COLO668 (cell line): ENCODE measurements at regions not wholly inside any gene's neighbourhood (a gene's known extent, or its start where the extent isn't known, plus 50 kb on each side); places are given as distances from the start of the nearest gene placed in this dataset.
"Not testable (repeated sequence)": the region's sequence is repeated elsewhere in the genome, so short reads cannot be mapped to it uniquely, and the experiment has no call there.

Source experiments
- DNase-seq: peaks from one replicate; lab custom pipeline; 2025; ENCODE audit not compliant: unreplicated experiment; lab: John Stamatoyannopoulos, UW

DNA sequence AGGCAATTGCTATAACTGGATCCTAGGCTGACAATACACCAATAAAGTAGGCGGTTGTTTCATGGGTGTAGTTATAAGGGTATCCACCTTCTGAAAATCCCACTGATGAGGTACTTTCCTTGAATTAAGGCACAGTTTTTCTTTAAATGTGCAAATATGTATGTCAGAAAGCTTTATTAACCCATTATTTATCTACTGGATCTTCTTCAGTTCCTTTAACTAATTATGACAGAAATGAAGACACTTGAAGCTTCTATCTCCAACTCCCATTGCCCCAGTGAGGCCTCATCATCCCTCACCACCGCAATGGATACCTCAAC, 159.6 kb upstream of the KLF3 start:
- DNase-seq: no peak

DNA sequence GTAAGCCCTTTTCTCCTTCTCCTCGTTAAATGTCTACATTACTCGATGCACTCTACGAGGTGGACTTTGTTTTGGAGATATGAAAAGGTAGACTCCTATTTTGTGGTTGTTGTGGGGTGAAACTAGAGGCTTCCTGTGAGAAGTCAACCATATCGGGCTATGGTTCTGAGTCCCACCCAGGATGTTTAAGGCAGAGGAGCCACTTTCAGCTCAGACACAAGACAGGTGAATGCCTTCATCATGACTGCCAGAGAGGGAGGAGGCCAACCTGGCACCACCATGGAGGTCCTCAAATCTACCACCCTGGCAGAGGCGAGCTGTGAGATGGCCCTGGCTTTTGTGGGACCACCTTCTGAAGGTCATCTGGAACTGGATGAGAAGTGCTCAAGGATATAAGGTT, 154.4 kb upstream of the KLF3 start:
- DNase-seq: no peak

DNA sequence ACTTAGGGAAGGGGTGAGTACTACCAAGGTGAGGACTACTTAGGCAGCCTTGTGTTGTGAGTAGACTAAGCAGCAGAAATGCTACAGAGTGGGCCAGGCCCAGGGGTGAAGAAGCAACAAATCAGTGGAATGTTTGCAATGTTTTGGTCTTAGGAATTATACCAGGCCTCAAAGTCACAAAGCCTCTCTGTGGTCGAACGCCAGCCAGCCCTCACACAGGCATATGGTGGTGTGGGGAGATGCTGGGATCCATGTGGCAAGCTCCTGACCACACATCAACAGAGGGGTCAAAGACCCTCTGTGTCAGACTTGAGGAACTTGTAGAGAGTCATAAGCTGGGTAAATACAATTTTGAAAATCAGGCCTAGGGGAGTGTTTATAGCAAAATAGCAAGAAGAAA, 153.8 kb upstream of the KLF3 start:
- DNase-seq: no peak

DNA sequence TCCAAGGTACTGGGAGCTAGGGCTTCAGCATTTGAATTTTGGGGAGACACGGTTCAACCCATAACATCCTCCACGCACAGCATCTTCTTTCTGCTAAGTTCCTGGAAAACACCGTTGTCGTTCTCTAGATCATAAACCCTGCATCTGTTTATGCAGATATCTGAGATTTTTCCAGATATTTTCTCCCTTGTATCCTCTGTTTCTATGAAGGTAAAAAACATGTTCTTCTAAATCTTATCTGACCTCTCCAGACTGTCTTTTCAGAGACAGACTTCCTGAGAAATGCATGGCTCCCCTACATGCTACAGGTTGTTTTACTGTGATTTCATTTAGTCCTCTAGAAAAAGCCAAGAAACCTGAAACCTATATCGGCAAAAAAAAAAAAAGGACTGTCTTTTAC, 152.3 kb upstream of the KLF3 start:
- no peak for DNase-seq

DNA sequence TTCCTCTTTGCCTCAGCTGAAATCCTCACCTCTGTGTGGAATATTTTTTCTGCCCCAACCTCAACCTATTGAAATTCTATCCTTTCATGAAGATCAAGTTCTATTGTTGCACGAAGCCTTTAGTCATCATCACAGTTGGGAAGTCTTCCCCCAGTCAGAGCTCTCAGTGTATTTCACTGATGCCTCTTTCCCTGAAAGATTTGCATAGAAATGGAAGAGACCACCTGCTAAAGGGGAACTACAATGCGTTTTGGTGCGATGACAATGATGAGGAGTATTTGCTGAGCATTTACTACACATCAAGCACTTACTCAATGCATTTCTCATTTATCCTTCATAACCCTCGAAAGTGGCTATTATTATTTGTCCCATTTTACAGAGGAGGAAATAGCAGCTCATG, 151.2 kb upstream of the KLF3 start:
- no peak for DNase-seq

DNA sequence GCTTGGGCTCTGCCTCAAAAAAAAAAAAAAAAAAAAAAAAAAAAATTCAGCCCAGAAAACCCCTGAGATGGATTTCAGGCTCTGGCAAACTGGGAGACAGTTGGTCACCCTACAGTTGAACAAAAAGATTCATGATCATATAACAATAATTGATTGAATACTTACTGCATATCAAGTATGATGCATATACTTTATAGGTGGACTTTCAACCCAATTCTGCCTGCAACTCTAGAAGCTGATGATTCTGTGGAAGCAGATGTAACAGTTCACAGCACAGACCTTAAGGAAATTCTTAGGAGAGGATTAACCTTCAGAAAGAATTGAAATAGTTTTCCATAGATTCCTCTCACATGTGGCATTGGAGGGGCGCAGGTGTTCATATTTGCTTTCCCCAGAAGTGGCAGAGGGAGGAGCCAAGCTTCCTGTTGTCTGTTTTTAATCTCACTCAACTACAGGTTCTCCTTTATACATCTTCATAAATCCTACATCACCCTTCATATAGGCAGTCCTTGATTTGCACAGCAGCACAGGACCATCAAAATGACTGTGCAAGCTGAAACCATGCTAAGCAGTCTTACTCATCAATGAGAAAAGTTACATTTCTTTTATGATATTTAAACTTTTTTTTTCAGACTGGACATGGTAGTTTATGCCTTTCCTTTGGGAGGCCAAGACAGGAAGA, 149.4 kb upstream of the KLF3 start:
- DNase-seq: peak; percentile 41

DNA sequence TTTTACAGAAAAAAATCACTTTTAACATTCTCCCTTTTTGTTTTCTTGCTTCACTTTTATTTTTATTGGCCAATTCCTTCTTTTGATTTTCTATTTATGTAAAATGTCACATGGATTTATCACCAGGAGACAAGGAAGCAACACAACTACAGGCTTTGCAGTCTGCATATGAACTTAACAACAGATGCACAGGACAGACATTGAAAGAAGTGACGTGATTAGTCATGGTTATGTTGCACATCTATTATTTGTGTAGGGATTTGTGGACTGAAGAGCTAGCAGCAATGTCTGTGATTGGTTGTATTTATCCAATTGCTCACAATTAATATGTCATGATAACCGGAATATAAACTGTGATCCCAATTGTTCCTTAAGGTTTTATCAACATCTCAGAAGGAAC, 147.8 kb upstream of the KLF3 start:
- DNase-seq: no peak

DNA sequence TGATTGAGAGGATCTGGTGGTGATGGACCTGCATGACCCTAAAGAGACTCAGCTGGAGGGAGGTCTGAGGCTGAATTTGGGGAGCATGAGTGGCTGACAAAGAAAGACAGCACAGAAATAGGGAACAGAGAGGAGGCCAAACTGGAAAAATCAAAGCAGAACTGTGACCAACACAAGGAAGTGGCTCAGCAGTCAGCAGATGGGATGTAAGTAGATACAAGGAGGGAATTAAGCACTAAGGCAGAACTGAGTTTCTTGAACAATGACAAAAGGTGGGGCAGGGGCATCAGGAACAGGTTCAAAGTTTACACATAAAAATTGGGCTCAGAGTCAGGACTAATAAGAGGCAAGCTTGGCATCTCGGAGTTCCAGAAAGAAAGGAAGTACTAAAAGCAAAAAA, 144.3 kb upstream of the KLF3 start:
- no peak for DNase-seq

DNA sequence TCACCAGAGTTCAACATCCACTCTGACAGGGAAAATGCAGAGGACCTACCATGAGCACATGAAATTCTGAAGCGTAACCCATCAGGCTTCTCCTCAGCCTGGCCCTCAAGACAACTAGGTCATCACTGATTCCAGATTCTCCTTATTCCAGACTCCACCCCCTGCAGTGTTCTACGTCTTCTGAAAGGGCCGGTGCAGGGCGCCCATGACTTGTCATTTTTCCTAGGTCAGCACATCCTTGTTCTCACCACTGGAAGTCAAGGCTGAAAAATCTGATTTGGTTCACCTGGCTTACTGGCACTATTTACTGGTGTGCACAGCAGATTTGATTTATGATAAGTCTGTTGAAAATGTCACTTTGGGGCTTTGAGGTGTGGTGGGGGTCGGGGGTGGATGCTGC, 140.9 kb upstream of the KLF3 start:
- no peak for DNase-seq

DNA sequence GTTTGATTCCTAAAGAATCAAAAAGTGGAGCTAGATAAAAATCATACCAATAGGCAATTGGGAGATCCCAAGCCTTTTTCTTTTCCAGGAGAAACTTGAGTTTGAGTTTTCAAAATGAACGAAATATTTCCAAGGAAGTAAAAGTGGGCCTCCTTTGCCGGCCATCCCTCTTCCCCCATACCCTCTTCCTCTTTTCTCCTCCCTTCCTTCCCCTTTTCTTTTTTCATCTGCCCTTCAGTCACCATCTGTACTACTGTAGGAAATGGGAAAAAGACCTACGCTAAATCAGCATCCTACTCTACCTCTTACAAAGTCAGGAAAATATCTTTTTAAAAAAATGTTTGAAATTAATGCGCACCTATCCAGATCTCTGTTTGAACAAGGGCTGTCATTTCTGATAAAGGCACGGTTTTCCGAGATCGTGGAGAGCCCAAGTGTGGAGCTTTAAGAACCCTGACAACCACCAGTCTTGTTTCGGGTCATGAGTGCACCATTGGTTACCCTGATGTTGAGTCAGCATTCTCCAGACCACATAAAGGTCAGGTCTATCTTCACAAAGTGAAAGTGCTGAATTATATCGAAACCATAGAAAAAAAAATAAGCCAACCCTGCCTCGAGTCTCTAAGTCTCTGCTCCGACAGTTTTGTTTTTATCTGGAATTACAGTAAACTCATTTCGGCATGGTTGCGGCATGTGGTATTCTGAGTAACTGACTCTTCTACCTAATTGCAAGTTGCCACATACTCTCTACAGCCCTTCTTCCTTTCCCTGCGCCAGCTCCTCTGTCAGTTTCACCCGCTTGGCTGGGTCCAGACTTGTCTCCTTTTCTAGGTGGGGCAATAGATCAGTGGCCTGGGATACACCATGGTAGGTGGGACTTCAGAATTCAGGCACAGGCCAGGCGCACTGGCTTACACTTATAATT, 140.2 kb upstream of the KLF3 start:
- DNase-seq: no peak

DNA sequence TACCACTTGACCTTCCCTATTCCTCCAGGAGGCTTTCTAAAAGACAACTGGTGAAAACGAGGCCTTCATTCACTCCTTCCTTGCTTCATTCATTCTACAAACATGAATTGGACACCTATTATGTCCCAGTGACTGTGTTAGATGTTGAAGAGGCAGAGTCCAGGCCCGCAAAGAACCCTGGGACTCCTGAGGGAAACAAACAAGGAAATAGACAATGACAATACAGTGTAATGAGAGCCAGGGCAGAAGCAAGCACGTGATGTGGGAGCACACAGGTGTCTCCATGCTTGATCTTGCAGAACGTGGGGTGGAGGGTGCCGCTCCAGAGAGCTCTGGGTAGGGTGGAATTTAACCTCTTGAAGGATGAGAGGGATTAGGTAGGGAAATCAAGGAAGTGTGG, 137.6 kb upstream of the KLF3 start:
- peak; percentile 11 for DNase-seq

DNA sequence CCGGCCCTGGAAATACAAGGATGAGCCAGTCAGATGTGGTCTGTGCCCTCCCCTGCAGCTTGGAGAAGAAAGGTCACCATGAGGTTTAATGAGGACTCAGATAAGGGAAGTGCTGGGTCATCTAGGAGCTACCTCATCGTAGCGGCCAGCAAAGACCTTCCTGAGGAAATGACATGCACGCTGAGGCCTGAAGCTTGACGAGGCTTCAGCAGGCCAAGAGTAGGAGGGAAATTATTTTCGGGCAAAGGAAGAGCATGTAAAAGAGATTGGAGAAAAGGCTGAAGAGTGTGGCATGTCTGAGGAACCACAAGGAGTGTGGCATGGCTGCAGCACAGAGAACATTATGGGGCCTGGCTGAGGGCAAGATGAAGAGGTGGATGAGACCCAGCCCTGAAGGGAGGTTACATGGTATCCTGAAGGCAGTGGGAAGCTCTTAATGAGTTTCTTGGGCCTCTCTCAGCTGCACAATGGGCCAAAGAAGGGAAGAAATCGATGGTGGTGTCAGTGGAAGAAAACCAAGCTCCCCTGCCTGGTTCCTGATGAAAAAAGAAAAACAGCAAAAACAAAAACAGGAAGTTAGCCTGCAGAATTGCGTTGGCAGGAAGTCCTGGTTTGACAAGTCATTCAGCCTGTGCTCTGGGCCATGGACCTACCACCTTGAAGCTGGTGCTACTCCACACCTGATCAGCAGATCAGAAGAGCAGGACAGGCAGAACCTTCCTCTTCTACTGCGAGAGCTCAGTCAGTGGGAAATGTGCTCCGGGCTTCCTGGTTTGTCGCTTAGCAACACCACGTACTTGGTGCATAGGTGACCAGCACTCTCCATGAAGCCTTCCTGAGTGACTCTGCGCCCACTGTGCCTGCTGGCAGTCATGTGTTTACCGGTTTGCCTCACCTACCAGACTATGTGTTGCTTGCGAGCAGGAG, 134.5 kb upstream of the KLF3 start:
- DNase-seq: peak; percentile 83

DNA sequence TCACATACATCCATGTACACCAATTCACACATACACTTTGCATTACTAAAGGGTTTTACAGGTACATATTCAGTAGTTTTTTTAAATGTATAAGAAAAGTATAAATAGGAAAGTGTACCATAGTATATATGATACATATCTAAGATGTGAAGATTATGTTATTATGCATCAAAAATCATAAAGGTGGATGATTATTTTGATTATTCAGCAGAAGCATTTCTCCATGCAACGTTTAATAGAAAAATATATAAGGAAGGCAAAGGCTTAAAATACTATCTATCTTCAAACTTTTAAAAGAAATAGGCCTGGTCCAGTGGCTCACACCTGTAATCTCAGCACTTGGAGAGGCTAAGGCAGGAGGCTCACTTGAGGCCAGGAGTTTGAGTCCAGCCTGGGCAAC, 133.5 kb upstream of the KLF3 start:
- DNase-seq: no peak

DNA sequence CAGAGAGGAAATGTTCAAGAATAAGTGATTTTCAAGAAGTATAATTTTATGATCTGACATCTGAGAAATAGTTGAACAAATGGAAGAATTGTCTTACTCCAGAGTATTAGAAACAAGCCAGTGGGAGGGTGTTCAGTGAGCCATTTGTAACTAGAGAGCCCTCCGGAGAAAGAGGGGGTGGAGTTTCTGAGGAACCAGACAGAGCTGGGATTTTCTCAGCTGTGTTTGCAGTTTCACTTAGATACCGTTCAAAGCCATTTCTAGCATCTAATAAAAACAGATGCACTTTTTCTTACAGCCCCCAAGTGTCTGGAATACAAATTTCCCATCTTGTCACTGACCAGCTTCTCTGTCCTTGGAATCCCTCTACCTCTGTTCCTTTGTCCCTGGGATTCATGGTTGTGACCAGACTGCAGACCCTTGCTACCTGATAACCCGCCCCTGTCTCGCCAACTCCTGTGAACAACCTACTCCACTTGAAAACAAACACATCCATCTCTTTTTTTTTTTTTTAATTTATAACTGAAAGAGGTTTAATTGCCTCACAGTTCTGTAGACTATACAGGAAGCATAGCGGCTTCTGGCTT, 132.8 kb upstream of the KLF3 start:
- peak; percentile 14 for DNase-seq

DNA sequence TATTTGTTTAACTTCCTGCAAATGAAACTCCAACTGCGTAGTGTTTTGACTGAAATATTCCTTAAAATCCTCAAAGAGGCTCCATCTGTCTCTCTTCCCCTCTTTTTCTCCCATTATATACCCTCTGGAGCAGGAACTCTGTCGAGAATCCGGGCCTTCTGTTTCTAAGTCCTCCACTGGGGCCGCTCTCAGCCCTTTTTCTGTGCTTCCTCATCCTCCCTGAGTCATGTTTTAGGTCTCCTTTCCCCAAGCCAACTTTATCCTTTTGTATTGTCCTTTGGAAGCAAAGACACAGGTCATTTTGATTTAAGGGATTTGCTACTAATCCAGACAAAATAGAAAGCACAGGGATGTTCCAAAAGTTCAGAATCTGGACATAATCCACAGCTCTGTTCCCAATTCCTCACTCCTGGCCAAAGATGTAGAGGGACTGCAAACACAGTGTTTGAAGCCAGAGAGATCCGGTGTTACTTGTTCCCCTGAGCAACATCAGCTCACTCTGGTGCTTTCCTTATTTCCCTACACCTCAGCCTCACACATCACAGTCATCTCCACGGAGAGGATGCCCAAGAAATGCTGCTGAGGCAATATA, 131.0 kb upstream of the KLF3 start:
- no peak for DNase-seq

DNA sequence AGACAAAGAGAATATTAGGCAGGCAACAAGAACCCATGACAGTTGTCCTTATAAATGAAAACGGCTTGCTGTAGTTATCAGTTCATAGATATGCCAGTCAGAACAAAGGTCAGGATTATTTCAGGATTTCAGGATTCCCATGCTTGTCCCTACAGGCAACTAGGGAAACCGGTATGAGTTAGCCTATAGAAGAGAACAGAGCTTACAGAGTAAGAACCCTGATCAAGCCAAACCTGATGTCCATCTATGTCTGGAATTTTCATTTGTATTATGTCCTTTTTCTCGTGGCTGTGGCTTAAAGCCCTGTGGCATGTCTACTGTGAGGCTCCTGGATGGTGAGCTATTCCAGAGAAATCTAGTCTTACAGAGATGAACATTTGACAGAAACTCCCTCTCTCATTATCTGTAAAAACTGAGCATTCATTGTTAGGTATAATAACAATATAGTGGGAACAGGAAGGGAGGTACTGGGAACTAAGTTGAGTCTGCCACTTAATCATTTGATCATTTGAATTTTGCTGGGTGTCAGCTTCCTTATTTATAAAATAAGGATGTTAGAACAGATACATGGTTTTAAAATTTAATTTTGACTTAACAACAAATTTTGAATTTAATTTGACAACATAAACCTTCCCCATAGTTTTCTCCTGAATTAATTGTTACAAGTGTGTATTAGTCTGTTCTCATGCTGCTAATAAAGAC, 129.5 kb upstream of the KLF3 start:
- no peak for DNase-seq

DNA sequence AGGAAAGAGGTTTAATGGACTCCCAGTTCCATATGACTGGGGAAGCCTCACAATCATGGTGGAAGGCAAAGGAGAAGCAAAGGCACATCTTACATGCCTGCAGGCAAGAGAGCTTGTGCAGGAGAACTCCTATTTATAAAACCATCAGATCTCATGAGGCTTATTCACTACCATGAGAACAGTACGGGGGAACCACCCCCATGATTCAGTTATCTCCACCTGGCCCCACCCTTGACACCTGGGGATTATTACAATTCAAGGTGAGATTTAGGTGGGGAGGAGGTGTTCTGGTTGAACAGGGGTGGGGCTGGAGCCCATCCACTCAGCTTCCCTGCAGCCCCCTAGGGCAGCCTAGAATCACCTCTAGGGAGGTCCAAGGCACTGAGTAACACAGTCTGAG, 128.9 kb upstream of the KLF3 start:
- DNase-seq: not testable (repeated sequence)

DNA sequence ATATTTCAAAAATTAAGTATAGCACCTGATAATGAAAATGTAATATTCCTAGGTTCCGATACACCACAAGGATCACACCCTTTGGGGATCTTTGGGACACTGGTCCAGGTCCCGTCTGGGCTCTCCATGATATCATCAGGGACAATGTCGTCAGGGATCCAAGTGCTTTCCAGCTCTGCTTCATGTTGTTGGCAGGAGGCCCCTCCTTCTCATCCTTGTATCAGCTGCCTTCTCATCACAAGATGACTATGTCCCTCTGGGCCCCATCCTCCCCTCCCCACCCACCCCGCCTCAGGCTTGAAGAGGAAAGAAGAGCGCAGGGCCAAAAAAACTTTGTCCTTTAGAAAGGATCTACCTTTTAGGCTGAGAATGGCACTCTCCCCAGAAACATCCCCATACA, 128.3 kb upstream of the KLF3 start:
- no peak for DNase-seq

DNA sequence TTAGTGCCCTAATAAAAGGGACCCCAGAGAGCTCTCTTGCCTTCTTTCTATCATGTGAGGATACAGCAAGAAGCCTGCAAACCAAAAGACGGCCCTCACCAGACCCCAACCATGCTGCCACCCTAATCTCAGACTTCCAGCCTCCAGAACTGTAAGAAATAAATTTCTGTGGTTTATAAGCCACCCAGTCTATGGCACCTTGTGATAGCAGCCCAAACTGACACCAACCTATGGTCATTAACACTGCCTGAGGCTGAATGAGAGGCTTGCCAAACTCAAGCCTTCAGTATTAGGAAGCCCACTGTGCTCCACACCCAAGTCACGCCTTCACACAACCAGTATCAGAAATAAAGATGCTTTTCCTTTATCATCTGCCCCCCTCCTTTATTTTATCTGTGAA, 127.3 kb upstream of the KLF3 start:
- DNase-seq: no peak

DNA sequence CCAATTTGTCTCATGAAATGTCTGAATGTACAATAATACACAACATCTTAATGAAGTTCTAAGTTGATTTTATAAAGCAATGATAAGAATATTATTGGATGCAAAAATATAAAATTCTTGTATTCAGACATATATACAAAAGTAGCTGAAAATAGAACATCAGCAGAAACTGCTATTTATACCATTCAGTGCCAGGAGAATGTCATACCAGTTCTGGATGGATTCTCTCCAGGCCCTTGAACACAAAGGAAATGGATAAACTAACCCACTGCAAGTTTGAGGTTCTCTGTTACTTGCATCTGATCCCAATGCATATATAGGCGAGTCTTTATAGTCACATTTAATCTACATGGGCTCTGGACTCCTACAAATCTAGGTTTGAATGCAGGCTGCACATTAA, 126.3 kb upstream of the KLF3 start:
- DNase-seq: no peak
